AG08396 (cell line): ENCODE measurements at regions not wholly inside any gene's neighbourhood (a gene's known extent, or its start where the extent isn't known, plus 50 kb on each side); places are given as distances from the start of the nearest gene placed in this dataset.
A peak's percentile ranks its signal among the peaks of the same experiment; 100 is the strongest.
"Not testable (repeated sequence)": the region's sequence is repeated elsewhere in the genome, so short reads cannot be mapped to it uniquely, and the experiment has no call there.

Experiments used
- DNase-seq: peaks from one replicate; pipeline ENCODE4 v3.0.0; 2012; ENCODE audit warnings: low spot score, mixed read lengths

DNA sequence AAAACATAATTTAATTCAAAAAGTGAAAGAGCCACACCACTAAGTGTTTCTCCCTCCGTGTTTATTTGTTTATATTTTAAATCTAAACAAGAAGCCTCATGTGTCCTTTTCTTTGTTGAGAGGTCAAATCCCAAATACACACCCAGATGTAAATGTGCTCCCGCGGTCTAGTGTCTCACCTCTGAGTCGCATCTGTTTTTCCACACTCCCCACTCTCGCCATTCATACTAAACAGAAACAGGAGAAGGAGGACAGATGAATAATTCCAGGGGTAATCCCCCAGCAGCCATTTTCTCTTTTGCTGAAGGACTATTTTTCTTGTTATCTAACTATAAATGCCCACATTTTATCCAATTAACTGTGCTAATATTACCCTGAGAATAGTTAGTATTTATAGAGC, 361.6 kb upstream of the RIOK2 start:
- no peak for DNase-seq

DNA sequence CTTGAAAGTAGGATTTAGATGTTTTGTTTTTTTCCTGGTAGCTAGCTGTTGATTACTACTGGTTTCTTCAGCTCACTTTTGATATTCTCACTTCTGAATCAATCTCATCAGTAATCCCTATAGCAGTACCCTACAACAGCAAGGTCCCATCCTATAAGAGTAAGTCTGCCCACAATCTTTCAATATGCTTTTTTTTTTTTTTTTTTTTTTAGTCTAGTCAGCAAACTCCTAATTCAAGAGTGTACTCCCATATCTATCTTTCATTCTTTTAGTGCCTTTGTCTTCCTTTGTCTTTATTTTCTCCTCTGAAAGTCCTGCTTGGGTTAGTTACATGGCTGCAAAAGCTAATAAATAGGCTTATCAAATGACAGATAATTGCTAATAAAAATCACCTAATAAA, 362.4 kb upstream of the RIOK2 start:
- no peak for DNase-seq

DNA sequence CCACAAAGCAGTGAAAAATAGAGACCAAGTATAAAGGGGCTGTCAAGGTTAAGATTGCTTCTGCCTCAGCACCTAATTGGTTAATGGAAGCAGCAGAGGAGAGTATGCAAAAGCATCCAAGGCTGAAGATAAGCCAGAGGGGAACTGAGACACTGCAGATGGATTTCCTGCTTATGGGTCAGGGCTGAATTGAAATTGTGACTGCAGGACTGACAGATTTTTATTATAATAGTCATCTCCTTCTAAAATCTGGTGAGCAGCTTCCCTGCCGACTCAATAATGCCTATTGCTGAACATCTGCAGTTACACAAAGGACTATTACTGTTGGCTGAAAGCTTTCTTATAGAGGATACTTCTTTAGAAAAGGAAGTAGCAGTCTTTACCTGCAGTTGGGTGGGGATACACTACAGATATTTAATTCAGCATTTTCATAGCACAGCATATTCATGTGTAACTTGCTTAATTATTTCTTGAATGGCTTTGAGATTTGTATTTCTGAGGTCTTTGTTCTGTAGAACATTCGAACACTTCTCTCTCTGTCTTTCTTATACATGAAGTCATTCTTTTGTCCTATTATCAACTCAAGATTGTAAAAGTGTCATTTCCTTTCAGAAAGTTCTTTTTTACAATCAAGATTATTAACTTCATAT, 363.0 kb upstream of the RIOK2 start:
- no peak for DNase-seq

- no peak for DNase-seq
Measured at GRCh38 chr5:97547430-97547829, 364.4 kb upstream of the RIOK2 start.

DNA sequence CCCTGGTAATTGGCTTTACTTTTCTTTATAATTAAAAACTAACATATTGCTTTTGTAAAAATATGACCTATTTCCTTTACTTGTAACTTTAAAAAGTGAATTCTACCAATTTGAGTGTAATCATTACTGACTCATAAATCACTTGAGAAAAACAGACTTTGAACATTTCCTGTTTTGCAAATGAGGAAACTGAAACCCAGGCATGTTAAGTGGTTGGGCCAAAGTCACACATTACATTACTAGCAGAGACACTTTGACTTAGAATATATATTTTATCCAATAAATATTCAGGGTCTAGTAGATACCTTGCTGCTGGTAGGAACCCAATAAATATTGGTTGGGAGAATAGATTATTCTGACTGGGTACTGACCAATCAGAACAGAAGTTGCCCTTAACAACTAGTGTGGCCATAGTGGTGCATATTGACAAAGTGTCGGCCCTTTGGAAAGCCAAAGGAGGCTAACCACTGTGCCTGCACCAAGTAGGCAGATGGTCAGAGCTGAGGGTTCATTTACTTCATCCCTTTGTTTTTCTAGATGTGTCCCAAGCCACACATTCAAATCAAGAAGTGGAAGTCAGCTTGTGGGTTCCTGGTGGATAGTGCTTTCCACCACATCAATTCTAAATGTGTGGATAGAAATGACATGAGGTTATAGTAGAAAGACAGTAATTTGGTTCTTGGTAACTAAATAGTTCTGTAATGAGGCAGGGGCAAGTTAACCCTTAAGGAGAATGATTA, 365.1 kb upstream of the RIOK2 start:
- DNase-seq = no peak

DNA sequence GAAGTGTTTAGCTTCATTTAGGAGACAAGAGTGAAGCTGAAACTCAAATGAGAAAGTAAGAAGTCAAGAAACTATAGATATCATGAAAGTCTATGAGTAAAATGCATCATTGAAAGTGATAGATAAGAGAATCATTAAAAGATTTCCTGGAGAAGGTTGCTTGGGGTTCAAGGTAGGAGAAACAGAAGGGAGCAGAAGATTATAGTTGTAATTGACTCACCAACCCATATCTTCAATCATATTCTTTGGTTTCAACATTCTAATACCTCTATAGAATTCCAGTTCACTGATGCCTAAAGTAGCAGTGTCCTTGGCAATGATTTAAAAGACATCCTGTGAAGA, 365.7 kb upstream of the RIOK2 start:
- no peak for DNase-seq

DNA sequence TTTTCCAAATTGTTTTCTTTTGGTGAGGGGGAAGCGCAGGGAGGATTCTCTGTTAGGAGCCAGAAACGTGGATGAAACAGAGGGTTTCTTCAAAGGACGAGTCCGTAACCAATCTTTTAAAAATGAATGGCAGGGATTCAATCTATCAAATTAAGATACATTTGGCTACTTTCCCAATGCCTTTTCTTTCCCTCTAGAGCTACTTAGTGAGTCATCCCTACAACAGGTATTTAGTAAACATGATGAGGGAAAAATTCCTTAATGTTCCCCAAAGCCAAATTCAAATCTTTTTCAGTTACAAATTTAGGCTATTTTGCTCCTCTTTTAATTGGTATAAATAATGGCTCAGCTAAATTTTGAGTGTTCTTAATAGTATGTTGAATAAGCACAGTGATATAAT, 366.4 kb upstream of the RIOK2 start:
- no peak for DNase-seq

- DNase-seq = peak; percentile 17
Measured at GRCh38 chr5:97550164-97550563, 367.1 kb upstream of the RIOK2 start.

GRCh38 chr5:97550818-97551217, 367.8 kb upstream of the RIOK2 start:
- DNase-seq = no peak

GRCh38 chr5:97553604-97554452, 370.8 kb upstream of the RIOK2 start:
- no peak for DNase-seq

DNA sequence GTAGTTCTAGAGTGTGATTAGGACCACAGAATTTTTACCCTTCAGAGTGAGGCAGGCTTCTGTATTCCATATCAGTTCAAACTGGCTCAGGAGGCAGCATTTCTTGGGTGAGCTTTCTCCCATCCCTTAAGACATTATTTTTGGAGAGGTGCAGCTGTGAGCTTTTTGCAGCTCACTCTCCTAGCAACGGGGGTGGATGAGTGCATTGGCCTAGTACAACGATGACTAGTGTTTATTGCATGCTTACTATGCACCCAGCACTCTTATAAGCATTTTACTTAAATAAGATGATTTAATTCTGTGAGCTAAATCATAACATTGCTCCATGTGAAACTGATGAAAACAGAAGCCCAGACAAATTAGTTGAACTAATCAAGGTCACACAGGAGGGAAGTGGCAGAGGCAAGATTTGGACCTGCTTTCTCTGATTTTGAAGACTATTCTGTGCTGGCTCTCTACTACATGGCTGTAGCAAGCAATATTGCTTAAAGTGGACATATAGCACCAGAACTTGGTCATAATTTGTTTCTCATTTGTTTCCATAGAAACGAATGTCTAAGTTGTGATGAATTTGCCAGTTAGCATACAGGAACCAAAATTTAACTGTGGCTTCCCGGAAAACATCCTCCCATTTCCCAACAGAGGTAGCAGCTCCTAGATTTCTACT, 372.1 kb upstream of the RIOK2 start:
- peak; percentile 32 for DNase-seq

DNA sequence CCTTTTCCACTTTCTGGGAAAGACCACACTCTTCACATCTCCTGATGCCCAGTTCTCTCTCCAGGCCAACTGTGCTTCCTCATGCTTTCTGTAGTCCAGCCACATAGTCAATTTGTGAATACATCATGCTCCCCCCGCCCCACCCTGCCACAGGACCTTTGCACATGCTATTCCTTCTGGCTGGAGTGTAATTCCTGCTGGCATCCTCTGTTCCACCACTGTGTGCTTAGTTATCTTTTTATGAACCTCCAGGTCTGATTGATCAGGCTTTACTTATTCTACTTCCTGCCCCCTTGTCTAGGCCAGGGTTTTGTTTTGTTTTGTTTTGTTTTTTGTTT, 372.6 kb upstream of the RIOK2 start:
- DNase-seq = no peak

GRCh38 chr5:97559827-97560598, 377.0 kb upstream of the RIOK2 start:
- DNase-seq = no peak

DNA sequence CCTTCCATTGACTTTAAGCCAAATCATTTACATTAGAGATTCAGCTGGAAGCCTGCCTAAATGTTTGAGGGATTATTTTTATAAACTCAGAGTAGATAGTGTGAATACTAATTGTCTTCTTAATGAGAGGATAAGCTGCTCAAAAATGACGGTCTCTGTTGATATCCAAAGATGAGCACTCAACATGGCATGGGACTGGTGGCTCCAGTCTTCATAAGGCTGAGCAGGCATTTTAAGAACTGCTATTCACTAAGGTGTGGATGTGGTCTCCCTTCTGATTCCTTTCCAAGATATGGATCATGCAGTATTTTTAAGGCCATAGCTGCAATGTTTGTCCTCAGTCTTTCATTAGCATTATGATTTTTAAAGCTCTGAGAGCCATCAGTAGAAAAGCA, 377.5 kb upstream of the RIOK2 start:
- no peak for DNase-seq

GRCh38 chr5:97563050-97563657, 380.1 kb upstream of the RIOK2 start:
- DNase-seq = no peak

DNA sequence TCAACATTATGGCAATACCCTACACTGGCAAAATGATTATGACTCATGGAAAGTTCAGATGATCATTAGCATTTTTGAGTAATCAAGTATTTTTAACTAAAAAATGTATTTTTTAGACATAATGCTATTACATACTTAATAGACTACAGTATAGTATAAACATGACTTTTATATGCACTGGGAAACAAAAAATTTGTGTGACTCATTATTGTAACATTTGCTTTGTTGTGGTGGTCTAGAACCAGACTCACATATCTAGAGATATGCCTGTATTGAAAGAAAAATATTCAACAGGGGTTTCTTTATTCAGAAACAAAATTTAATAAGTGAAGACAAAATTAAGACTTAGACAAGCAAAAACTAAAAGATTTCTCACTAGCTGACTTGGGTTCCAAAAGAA, 385.3 kb upstream of the RIOK2 start:
- no peak for DNase-seq

- no peak for DNase-seq
Measured at GRCh38 chr5:97570242-97570641, 387.2 kb upstream of the RIOK2 start.

GRCh38 chr5:97575322-97575721, 392.3 kb upstream of the RIOK2 start:
- DNase-seq = no peak

DNA sequence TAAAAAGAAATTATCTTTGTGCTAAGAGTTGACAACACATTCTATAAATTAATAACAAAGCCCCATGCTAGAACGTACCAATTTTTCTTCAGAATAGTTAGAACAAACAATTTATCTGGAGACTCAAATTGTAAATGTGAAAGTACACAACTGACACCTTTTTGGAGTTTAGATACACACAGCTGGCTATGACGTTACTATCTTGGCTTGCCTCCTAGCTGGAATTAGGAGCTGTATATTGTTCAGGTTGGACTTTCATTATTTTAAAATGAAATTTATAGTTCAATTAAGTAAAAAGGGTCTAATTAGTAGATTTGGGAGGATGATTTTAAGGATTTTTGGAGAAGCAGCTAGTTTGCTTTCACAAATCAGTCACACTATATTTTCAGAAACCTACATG, 393.9 kb upstream of the RIOK2 start:
- no peak for DNase-seq

DNA sequence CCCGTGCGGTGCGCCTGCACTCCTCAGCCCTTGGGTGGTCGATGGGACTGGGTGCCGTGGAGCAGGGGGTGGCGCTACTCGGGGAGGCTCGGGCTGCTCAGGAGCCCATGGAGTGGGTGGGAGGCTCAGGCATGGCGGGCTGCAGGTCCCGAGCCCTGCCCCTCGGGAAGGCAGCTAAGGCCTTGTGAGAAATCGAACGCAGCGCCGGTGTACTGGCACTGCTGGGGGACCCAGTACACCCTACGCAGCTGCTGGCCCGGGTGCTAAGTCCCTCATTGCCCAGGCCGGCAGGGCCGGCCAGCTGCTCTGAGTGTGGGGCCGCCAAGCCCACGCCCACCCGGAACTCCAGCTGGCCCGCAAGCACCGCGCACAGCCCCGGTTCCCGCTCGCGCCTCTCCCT, 396.9 kb upstream of the RIOK2 start:
- not testable (repeated sequence) for DNase-seq

DNA sequence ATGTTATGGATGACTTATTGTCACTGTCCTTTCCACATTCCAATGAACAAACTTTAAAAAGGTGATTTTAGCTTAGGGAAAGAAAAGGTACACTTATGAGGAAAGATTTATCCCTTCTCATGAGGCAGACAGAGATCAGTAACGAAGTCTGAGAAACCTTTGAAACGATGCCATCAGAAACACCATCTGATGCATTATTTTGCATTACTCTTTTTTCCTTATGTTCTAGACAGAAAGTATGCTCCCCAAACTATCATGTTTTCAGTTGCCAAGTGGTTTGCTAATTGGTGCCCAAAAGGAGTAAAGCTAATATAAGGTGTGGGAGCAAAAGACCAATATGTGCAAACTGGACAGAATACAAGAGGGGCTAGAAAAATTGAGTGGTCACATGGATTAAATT, 397.7 kb upstream of the RIOK2 start:
- no peak for DNase-seq

- DNase-seq = no peak
Measured at GRCh38 chr5:97591781-97592180, 408.7 kb upstream of the RIOK2 start.
